ENCODE measurements at regions not wholly inside any gene's neighbourhood (a gene's known extent, or its start where the extent isn't known, plus 50 kb on each side); places are given as distances from the start of the nearest gene placed in this dataset.

DNA sequence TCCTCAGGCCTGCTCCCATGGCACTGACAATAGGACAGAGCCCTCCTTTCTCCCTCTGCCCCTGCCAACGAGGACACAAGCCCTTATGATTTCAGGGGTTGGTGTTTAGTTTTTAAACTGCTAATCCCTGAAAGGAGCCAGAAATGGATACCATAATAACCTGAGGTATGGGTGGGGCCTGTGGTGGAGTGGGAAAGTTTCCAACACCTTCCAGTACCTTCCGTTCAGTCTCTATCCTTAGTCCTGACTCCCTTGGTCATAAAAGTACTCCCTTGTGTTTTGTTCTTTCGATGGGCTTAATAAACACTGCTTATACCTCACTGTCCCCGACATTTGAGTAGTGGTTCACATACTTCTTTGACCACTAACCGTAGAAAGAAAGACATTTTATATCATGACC lies 141.8 kb upstream of the MAGI3 start:
- CTCF ChIA-PET: no interaction called here
- POLR2A ChIA-PET: no interaction called here
- no peak for DNase-seq (ENCODE audit: low read depth, low spot score)
- TF ChIP-seq, protein P1, sequence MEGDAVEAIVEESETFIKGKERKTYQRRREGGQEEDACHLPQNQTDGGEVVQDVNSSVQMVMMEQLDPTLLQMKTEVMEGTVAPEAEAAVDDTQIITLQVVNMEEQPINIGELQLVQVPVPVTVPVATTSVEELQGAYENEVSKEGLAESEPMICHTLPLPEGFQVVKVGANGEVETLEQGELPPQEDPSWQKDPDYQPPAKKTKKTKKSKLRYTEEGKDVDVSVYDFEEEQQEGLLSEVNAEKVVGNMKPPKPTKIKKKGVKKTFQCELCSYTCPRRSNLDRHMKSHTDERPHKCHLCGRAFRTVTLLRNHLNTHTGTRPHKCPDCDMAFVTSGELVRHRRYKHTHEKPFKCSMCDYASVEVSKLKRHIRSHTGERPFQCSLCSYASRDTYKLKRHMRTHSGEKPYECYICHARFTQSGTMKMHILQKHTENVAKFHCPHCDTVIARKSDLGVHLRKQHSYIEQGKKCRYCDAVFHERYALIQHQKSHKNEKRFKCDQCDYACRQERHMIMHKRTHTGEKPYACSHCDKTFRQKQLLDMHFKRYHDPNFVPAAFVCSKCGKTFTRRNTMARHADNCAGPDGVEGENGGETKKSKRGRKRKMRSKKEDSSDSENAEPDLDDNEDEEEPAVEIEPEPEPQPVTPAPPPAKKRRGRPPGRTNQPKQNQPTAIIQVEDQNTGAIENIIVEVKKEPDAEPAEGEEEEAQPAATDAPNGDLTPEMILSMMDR (IDR thresholded peaks at IDR 0.05; ENCODE audit: insufficient read depth, low read length, missing control alignments): no peak
- H3K4me3 ChIP-seq (ENCODE audit: low read depth, low read length): no peak overlapping the region

DNA sequence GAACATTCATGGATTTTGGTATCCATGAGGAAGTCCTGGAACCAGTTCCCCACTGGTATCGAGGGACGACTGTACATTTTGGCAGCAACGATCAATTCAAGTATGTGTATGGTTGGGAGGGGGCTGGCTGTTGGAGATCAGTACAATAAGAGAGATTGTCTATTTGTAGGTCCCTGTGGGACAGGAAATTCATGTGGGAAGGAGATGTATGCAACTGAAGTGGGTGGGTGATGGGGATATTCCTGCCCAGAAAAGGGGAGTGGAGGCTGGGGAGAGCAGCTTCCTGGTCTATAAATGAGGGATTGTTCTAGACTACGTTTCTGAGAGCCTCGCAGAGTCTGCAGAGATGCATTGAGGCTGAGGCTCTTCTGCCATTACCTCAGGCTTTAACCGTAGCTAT lies 140.2 kb upstream of the MAGI3 start:
- TF ChIP-seq, protein P1 (IDR thresholded peaks at IDR 0.05; ENCODE audit: insufficient read depth, low read length, missing control alignments): no peak
- ChIA-PET POLR2A (no interaction called here), CTCF (no interaction called here)
- H3K4me3 ChIP-seq (ENCODE audit: low read depth, low read length): no peak overlapping the region
- DNase-seq (ENCODE audit: low read depth, low spot score): no peak

DNA sequence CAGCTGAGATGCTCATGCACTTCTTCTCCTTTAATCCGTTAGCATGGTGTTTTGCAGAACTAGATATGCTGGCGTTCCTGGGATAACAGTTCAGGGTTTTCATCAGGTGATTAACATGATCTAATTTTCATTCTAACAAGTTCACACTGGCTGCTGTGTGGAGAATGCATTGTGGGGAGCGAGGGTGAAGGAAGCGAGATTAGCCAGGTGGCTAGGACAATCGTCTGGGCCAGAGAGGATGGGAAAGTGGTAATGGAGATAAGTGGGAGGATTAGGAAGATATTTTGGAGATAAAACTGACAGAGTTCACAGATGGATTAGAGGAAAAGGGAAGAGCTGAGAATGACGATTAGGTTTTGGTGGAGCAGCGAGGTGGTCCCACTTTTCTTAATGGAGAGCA lies 138.1 kb upstream of the MAGI3 start:
- ChIA-PET CTCF (no interaction called here), POLR2A (no interaction called here)
- no peak overlapping the region for H3K4me3 ChIP-seq (ENCODE audit: low read depth, low read length)
- DNase-seq (ENCODE audit: low read depth, low spot score): no peak
- TF ChIP-seq, protein P1 (IDR thresholded peaks at IDR 0.05; ENCODE audit: insufficient read depth, low read length, missing control alignments): no peak

DNA sequence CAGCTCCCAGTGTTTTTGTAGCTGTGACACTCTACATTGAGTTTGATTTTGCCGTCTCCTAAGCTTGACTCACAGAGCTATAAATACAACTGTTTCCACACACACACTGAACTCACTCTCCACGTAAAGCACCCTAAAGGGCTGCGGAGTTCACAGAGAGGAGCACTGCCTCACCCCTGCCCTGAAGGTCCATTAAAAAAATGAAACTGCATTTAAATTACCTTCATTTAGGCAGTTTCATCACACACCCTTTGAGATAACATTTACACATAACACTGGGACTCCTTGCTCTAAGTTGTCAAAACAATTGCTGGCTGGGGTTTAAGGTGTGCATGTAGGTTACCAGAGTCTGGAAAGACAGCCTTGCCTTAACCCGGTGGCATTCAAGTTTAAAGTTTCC lies 137.1 kb upstream of the MAGI3 start:
- no peak overlapping the region for H3K4me3 ChIP-seq (ENCODE audit: low read depth, low read length)
- DNase-seq (ENCODE audit: low read depth, low spot score): no peak
- ChIA-PET POLR2A (no interaction called here), CTCF (no interaction called here)
- TF ChIP-seq, protein P1 (IDR thresholded peaks at IDR 0.05; ENCODE audit: insufficient read depth, low read length, missing control alignments): no peak

DNA sequence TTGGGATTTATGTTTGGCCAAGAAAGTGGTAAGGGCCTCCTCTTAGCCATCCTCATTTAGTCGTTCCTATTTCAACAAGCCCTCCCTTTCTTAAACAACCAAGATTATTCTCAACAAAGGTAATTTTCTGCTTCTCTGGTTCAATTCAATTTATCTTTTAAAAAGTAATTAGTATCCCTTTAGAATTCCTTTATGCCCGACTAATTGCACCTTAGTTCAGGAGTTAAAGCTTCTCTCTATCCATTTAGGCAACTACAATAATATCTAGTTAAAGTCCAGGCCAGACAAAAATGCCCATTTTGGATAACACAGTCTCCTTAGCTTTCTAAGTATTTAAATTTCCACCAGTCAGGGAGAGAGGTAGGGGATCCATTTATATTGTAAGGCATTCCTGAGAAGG lies 136.7 kb upstream of the MAGI3 start:
- no peak overlapping the region for H3K4me3 ChIP-seq (ENCODE audit: low read depth, low read length)
- ChIA-PET CTCF (no interaction called here), POLR2A (no interaction called here)
- TF ChIP-seq, protein P1 (IDR thresholded peaks at IDR 0.05; ENCODE audit: insufficient read depth, low read length, missing control alignments): no peak
- DNase-seq (ENCODE audit: low read depth, low spot score): no peak

DNA sequence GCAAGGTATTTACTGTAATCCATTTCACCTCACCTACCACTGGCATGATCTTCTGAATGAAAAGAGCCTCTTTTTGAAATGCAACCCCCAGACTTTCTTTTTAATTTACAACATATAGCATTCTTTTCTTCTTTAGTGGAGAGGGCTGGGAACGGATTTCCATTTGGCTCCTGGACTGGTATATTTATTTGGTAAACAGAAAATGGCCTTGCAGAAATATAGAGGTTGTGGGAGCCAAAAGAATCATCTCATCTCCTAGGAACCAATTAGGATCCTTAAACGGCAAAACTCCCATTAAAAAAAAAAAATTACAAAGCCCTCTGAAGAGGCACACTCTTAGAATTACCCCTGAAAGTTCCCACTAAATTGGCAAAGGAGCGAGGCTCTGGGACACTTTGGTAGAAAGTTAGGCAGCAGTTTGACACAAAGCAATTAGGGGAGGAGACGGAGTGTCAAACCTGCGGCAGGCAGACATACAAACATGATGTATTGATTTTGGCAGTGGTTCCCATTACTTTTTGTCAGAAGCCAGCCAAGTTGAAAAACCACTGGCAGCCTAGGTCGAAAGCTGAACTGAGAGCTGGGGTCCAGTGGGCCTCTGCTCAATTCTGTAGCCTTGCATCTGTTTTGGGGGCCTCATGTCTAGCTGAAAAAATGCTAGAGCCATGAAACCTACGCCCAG lies 135.1 kb upstream of the MAGI3 start:
- POLR2A ChIA-PET: no interaction called here
- TF ChIP-seq, protein P1 (IDR thresholded peaks at IDR 0.05; ENCODE audit: insufficient read depth, low read length, missing control alignments): no peak
- CTCF ChIA-PET: no interaction called here
- H3K4me3 ChIP-seq (ENCODE audit: low read depth, low read length): no peak overlapping the region
- no peak for DNase-seq (ENCODE audit: low read depth, low spot score)

Data from AG04449 (cell line).